Duodenal mucosa (tissue), 2 donors: ENCODE measurements at regions not wholly inside any gene's neighbourhood (a gene's known extent, or its start where the extent isn't known, plus 50 kb on each side); places are given as distances from the start of the nearest gene placed in this dataset.

Source experiments
- H3K27ac ChIP-seq: one replicate; pipeline ENCODE4 v1.7.0; 2013; ENCODE audit warnings: low read depth, low read length
- H3K27me3 ChIP-seq, 2 donors: one replicate each; pipeline ENCODE4 v1.7.0; 2013; ENCODE audit warnings: low read length in 2 of 2, control low read depth in 1 of 2; ENCODE audit not compliant: insufficient read depth in 2 of 2, control insufficient read depth in 1 of 2
- H3K36me3 ChIP-seq, 2 donors: one replicate each; pipeline ENCODE4 v1.7.0; 2013; ENCODE audit warnings: low read length in 2 of 2, control low read depth in 1 of 2; ENCODE audit not compliant: insufficient read depth in 2 of 2, control insufficient read depth in 1 of 2
- H3K4me1 ChIP-seq, 2 donors: one replicate each; pipeline ENCODE4 v1.7.0; 2013; ENCODE audit warnings: low read length in 2 of 2, control low read depth in 1 of 2; ENCODE audit not compliant: insufficient read depth in 2 of 2, control insufficient read depth in 1 of 2
- H3K4me3 ChIP-seq, 2 donors: one replicate each; pipeline ENCODE4 v1.7.0; 2013; ENCODE audit warnings: low read length in 2 of 2, low read depth in 1 of 2
- H3K9ac ChIP-seq, 2 donors: one replicate each; pipeline ENCODE4 v1.7.0; 2013; ENCODE audit warnings: low read length in 2 of 2, low read depth in 1 of 2
- H3K9me3 ChIP-seq, 2 donors: one replicate each; pipeline ENCODE4 v1.7.0; 2013; ENCODE audit warnings: low read length in 2 of 2, control low read depth in 1 of 2; ENCODE audit not compliant: control insufficient read depth in 1 of 2

- H3K9me3 ChIP-seq = peaks cover 0 to 2% of the 10 kb centered on the region in 2 donors
- H3K9ac ChIP-seq = no peak overlapping the region
- H3K27ac ChIP-seq = no peak overlapping the region
- H3K36me3 ChIP-seq = no peaks in the 10 kb centered on the region
- H3K4me1 ChIP-seq = no peaks in the 10 kb centered on the region
- H3K4me3 ChIP-seq = no peak overlapping the region
- no peaks in the 10 kb centered on the region for H3K27me3 ChIP-seq
Observed at GRCh38 chr21:19237608-19238007, 834.0 kb upstream of the TMPRSS15 start.

- H3K27me3 ChIP-seq = no peaks in the 10 kb centered on the region
- no peak overlapping the region for H3K9ac ChIP-seq
- no peak overlapping the region for H3K27ac ChIP-seq
- no peaks in the 10 kb centered on the region for H3K36me3 ChIP-seq
- H3K9me3 ChIP-seq = no peaks in the 10 kb centered on the region
- no peak overlapping the region for H3K4me3 ChIP-seq
- H3K4me1 ChIP-seq = no peaks in the 10 kb centered on the region
Observed at GRCh38 chr21:19239696-19240095, 836.1 kb upstream of the TMPRSS15 start.

GRCh38 chr21:19244502-19245187 lies 841.1 kb upstream of the TMPRSS15 start:
- no peak overlapping the region for H3K4me3 ChIP-seq
- H3K9me3 ChIP-seq = peaks cover 0 to 2% of the 10 kb centered on the region in 2 donors
- H3K27ac ChIP-seq = no peak overlapping the region
- no peaks in the 10 kb centered on the region for H3K4me1 ChIP-seq
- H3K9ac ChIP-seq = no peak overlapping the region
- H3K27me3 ChIP-seq = no peaks in the 10 kb centered on the region
- H3K36me3 ChIP-seq = no peaks in the 10 kb centered on the region

- H3K9ac ChIP-seq = no peak overlapping the region
Observed at GRCh38 chr21:19245188-19245580, 841.6 kb upstream of the TMPRSS15 start.

GRCh38 chr21:19246018-19246417 lies 842.4 kb upstream of the TMPRSS15 start:
- H3K27ac ChIP-seq = no peak overlapping the region
- peaks cover 0 to 2% of the 10 kb centered on the region in 2 donors for H3K9me3 ChIP-seq
- no peak overlapping the region for H3K9ac ChIP-seq
- no peaks in the 10 kb centered on the region for H3K27me3 ChIP-seq
- no peak overlapping the region for H3K4me3 ChIP-seq
- no peaks in the 10 kb centered on the region for H3K4me1 ChIP-seq
- H3K36me3 ChIP-seq = no peaks in the 10 kb centered on the region

More at GRCh38 chr21:19245188-19245580, 841.6 kb upstream of the TMPRSS15 start:
- Histone ChIP-seq H3K27me3 (no peaks in the 10 kb centered on the region), H3K36me3 (no peaks in the 10 kb centered on the region), H3K4me3 (no peak overlapping the region), H3K4me1 (no peaks in the 10 kb centered on the region), H3K9me3 (peaks cover 0 to 2% of the 10 kb centered on the region in 2 donors), H3K27ac (no peak overlapping the region)

- Histone ChIP-seq H3K9ac (no peak overlapping the region), H3K9me3 (no peaks in the 10 kb centered on the region), H3K27ac (no peak overlapping the region), H3K27me3 (no peaks in the 10 kb centered on the region), H3K4me1 (no peaks in the 10 kb centered on the region), H3K4me3 (no peak overlapping the region), H3K36me3 (no peaks in the 10 kb centered on the region)
Observed at GRCh38 chr21:19256934-19257660, 853.5 kb upstream of the TMPRSS15 start.

- Histone ChIP-seq H3K4me3 (no peak overlapping the region), H3K9ac (no peak overlapping the region), H3K27ac (no peak overlapping the region), H3K9me3 (no peaks in the 10 kb centered on the region), H3K4me1 (no peaks in the 10 kb centered on the region), H3K27me3 (no peaks in the 10 kb centered on the region), H3K36me3 (no peaks in the 10 kb centered on the region)
Observed at GRCh38 chr21:19261731-19262376, 858.3 kb upstream of the TMPRSS15 start.

GRCh38 chr21:19266636-19267035 lies 863.1 kb upstream of the TMPRSS15 start:
- Histone ChIP-seq H3K9me3 (no peaks in the 10 kb centered on the region), H3K27me3 (no peaks in the 10 kb centered on the region), H3K4me3 (no peak overlapping the region), H3K4me1 (no peaks in the 10 kb centered on the region), H3K36me3 (no peaks in the 10 kb centered on the region), H3K9ac (no peak overlapping the region), H3K27ac (no peak overlapping the region)

- no peaks in the 10 kb centered on the region for H3K9me3 ChIP-seq
- H3K27ac ChIP-seq = no peak overlapping the region
- no peak overlapping the region for H3K9ac ChIP-seq
- H3K36me3 ChIP-seq = no peaks in the 10 kb centered on the region
- no peak overlapping the region for H3K4me3 ChIP-seq
- no peaks in the 10 kb centered on the region for H3K4me1 ChIP-seq
- no peaks in the 10 kb centered on the region for H3K27me3 ChIP-seq
Observed at GRCh38 chr21:19268686-19269085, 865.1 kb upstream of the TMPRSS15 start.

GRCh38 chr21:19275065-19275464 lies 871.5 kb upstream of the TMPRSS15 start:
- H3K27ac ChIP-seq = no peak overlapping the region
- no peaks in the 10 kb centered on the region for H3K4me1 ChIP-seq
- no peaks in the 10 kb centered on the region for H3K36me3 ChIP-seq
- no peak overlapping the region for H3K4me3 ChIP-seq
- H3K9me3 ChIP-seq = no peaks in the 10 kb centered on the region
- H3K27me3 ChIP-seq = no peaks in the 10 kb centered on the region
- no peak overlapping the region for H3K9ac ChIP-seq
